SKM-1 (cell line): ENCODE measurements at regions not wholly inside any gene's neighbourhood (a gene's known extent, or its start where the extent isn't known, plus 50 kb on each side); places are given as distances from the start of the nearest gene placed in this dataset.
"Not testable (repeated sequence)": the region's sequence is repeated elsewhere in the genome, so short reads cannot be mapped to it uniquely, and the experiment has no call there.

ENCODE experiments used
- DNase-seq: peaks from one replicate; lab custom pipeline; 2025; ENCODE audit not compliant: unreplicated experiment; lab: John Stamatoyannopoulos, UW

DNA sequence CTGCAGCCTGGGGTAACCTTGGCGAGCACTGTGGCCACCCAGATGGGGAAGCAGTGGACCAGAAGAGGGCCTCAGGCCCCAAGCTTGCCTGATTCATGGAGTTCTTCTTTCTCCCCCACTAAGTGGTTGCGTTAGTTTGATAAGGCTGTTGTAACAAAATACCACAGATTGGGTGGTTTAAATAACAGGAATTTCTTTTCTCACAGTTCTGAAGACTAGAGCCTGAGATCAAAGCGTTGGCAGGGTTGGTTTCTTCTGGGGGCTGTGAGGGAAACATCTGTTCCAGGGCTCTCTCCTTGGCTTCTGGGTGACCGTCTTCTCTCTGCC is 105.7 kb upstream of the GATB start:
- DNase-seq = peak; percentile 48

DNA sequence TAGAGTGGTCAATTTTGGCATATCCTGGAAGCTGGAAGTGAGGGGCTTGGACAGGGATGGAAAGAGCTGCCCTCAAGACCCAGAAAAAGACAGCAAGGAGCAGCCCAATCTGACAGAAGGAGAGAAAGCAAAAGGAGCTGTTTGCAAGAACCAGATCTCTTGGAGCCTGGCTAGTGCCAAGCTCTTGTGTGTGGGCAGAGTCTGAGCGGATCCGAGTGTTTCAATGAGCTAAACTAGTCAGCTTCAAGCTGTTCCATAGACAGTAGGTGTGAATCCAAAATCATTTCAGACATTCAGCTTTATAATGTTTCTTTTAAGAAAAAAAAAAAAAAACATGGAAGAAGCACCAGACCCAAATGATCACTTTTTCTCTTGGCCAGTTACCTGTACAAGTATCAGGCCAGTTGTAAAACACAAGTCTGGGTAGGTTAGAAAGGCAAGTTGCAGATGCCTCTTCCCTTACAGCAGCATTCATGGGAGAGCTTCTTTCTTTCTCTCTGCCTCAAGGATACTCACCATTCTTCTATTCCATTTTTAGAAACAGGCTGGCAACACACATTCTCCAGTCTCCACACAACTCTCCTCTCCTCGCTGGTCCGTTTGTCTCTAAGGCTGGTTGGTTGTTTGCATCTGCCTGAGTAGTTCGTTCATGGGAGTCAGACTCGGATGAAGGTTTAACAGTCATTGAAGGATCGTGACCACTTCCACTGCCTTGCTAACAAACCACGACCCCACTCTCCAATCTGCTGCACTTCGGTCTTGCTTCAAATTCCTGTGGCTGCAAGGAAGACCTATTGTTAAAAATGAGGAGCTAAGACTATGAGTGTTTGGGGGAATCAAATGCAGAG is 105.2 kb upstream of the GATB start:
- DNase-seq = peak; percentile 44

GRCh38 chr4:151865312-151865711 is 104.5 kb upstream of the GATB start:
- peak; percentile 99 for DNase-seq

DNA sequence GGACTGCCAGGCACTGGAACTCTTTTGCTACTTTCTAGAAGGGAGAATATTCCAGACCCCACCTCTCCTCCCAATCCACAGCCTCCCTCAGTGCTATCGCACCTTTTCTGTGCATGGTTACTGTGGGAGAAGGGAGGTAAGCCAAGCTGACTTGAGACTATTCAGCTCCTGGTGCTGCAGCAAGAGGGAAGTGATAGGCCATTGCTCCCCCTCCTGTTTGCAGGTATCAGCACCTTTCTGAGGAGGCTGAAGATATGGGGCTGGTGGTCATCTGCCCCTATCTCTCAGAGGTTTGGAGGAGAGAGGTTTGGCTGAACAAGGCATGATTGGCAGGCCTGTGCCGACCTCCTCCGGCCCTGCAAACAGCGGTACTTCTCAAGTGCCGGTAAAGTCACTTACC is 103.3 kb upstream of the GATB start:
- no peak for DNase-seq

DNA sequence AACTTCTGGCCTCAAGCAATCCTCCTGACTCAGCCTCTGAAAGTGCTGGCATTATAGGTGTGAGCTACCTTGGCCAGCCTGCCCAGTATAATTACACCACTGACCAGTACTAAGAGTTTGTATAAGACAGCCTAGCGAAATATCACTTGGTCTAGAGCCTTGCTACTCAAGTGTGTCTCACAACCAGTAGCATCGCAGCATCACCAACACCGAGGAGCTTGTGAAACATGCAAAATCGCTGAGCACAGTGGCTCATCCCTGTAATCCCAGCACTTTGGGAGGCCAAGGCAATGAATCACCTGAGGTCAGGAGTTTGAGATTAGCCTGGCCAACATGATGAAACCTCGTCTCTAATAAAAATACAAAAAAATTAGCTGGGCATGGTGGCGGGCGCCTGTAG is 102.0 kb upstream of the GATB start:
- DNase-seq = no peak

GRCh38 chr4:151860561-151861093 is 99.8 kb upstream of the GATB start:
- DNase-seq = no peak

GRCh38 chr4:151859641-151860040 is 98.8 kb upstream of the GATB start:
- no peak for DNase-seq

- no peak for DNase-seq
These were observed 97.5 kb upstream of the GATB start for GRCh38 chr4:151858356-151858755.

DNA sequence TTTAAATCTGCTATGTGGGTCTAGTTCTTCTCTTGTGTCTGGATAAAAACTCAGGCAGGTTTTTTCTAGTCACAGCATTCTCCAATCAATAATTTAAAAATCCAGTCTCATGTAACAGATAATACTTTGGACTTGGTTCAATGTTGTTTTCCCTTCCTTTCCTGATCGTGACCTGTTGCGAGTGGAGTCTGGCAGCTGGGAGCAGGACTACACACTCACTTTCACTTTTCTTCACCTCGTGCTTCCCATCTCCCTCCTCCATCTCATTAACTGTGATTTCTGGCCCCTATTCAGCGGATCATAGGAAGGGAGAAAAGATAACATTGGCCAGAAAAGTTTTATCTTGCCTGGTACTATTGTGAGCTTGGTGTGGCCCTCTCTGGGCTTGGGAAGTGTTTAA is 96.6 kb upstream of the GATB start:
- no peak for DNase-seq

DNA sequence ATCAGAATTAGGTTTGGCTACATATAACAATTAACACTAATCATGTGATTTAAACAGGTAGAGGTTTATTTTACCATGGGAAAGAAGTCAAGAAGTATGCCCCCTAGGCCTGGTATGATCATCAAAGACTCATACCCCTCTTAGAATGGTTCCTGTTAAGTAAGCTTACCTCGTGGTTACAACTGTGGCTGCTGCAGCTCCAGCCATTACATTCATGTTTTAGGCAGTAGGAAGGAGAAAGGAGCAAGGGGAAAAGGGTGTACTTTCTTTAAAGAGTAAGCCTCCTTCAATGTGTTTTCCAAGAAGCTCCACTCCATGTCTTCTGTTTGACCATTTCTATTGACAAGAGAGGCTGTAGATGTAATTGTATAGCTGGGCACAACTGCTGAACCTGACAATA is 94.9 kb upstream of the GATB start:
- DNase-seq = no peak

GRCh38 chr4:151854731-151855130 is 93.9 kb upstream of the GATB start:
- DNase-seq = no peak

- DNase-seq = peak; percentile 89
These were observed 92.2 kb upstream of the GATB start for GRCh38 chr4:151853034-151853433.

- no peak for DNase-seq
These were observed 91.4 kb upstream of the GATB start for GRCh38 chr4:151852202-151852601.

GRCh38 chr4:151851354-151851753 is 90.5 kb upstream of the GATB start:
- no peak for DNase-seq

- no peak for DNase-seq
These were observed 90.0 kb upstream of the GATB start for GRCh38 chr4:151850791-151851213.

DNA sequence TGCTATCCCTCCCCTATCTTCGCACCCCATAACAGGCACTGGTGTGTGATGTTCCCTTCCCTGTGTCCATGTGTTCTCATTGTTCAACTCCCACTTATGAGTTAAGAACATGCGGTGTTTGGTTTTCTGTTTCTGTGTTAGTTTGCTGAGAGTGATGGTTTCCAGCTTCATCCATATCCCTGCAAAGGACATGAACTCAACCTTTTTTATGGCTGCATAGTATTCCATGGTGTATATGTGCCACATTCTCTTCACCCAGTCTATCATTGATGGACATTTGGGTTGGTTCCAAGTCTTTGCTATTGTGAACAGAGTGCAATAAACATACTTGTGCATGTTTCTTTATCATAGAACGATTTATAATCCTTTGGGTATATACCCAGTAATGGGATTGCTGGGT is 84.7 kb upstream of the GATB start:
- not testable (repeated sequence) for DNase-seq

DNA sequence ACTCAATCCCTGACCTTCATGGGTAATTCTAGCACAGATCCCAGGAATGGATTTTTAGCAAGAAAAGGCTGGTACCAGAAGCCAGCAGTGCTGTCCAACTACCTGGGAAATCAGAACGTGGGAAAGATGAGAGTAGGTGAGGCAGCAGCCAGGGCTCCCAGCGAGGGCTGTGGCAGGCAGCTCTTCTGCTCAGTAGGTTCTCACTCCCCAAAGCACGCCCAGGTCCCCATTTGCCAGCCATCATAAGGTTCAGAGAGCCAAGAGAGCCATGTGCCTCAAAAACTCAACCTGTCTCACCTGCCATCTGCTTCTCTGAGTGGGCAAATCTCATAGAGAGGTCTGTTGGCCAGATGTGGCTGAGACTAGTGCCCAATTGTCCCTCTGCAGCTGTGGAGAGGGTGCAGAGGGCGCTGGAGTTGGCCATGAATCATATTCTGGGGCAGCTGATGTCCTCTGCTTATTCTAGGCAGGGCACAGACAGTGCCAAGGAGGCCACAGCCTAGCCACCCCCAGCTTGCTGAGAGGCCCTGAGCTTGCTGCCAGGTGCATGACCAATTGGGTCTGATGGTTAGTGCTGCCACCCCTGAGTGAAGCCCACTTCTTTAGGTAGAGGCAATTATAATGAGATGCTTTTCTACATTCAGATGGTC is 81.7 kb upstream of the GATB start:
- DNase-seq = no peak

GRCh38 chr4:151841107-151841506 is 80.3 kb upstream of the GATB start:
- DNase-seq = no peak

- DNase-seq = no peak
These were observed 74.7 kb upstream of the GATB start for GRCh38 chr4:151835467-151835866.

- no peak for DNase-seq
These were observed 72.4 kb upstream of the GATB start for GRCh38 chr4:151833174-151833573.

GRCh38 chr4:151831526-151831925 is 70.7 kb upstream of the GATB start:
- no peak for DNase-seq

- no peak for DNase-seq
These were observed 69.4 kb upstream of the GATB start for GRCh38 chr4:151830168-151830567.
